ENCODE measurements at regions not wholly inside any gene's neighbourhood (a gene's known extent, or its start where the extent isn't known, plus 50 kb on each side); places are given as distances from the start of the nearest gene placed in this dataset.

- Histone ChIP-seq H3K4me2 (ENCODE audit: low read length) (no peak overlapping the region), H3K9me2 (ENCODE audit: insufficient read depth, low read length) (no peaks in the 10 kb centered on the region), H3K36me3 (ENCODE audit: insufficient read depth, low read length) (no peaks in the 10 kb centered on the region), H2AFZ (ENCODE audit: low read depth, low read length) (no peak overlapping the region), H3K9me3 (ENCODE audit: low read length) (no peaks in the 10 kb centered on the region), H4K20me1 (ENCODE audit: insufficient read depth) (no peaks in the 10 kb centered on the region), H3F3A (ENCODE audit: insufficient read depth, low read length, poor library complexity, severe bottlenecking) (no peaks in the 10 kb centered on the region), H3K4me3 (ENCODE audit: low read length) (no peak overlapping the region), H3K9ac (ENCODE audit: low read length) (no peak overlapping the region), H3K27ac (ENCODE audit: low read length) (no peak overlapping the region), H3K27me3 (ENCODE audit: insufficient read depth, low read depth, low read length) (no peaks in the 10 kb centered on the region), H3K79me2 (replicated peaks; ENCODE audit: insufficient read depth, low read length) (no peaks in the 10 kb centered on the region)
- TF ChIP-seq MXI1 (conservative IDR thresholded peaks at IDR 0.05; ENCODE audit: poor library complexity, severe bottlenecking) = no peak
- TF ChIP-seq CTCF (IDR thresholded peaks at IDR 0.05; ENCODE audit: poor library complexity, severe bottlenecking) = no peak
- TF ChIP-seq SMC3 (conservative IDR thresholded peaks at IDR 0.05; ENCODE audit: poor library complexity) = no peak
- no peak for TF ChIP-seq POLR2AphosphoS5 (IDR thresholded peaks at IDR 0.05)
- no peak for TF ChIP-seq TAF1 (IDR thresholded peaks at IDR 0.05; ENCODE audit: low read depth)
- TF ChIP-seq EZH2 (IDR thresholded peaks at IDR 0.05; ENCODE audit: borderline replicate concordance, insufficient read depth, low read length, poor library complexity, severe bottlenecking) = no peak
- TF ChIP-seq RAD21 (conservative IDR thresholded peaks at IDR 0.05) = no peak
- TF ChIP-seq REST (IDR thresholded peaks at IDR 0.05; ENCODE audit: borderline replicate concordance) = no peak
- no peak for TF ChIP-seq EP300 (conservative IDR thresholded peaks at IDR 0.05; ENCODE audit: poor library complexity, severe bottlenecking)
Observed at GRCh38 chr3:166111562-166111961, 274.3 kb upstream of the BCHE start.

- TF ChIP-seq RAD21 (conservative IDR thresholded peaks at IDR 0.05) = no peak
- TF ChIP-seq TAF1 (IDR thresholded peaks at IDR 0.05; ENCODE audit: low read depth) = no peak
- no peak for TF ChIP-seq EZH2 (IDR thresholded peaks at IDR 0.05; ENCODE audit: borderline replicate concordance, insufficient read depth, low read length, poor library complexity, severe bottlenecking)
- no peak for TF ChIP-seq EP300 (conservative IDR thresholded peaks at IDR 0.05; ENCODE audit: poor library complexity, severe bottlenecking)
- no peak for TF ChIP-seq SMC3 (conservative IDR thresholded peaks at IDR 0.05; ENCODE audit: poor library complexity)
- TF ChIP-seq REST (IDR thresholded peaks at IDR 0.05; ENCODE audit: borderline replicate concordance) = no peak
- TF ChIP-seq POLR2AphosphoS5 (IDR thresholded peaks at IDR 0.05) = no peak
- no peak for TF ChIP-seq CTCF (IDR thresholded peaks at IDR 0.05; ENCODE audit: poor library complexity, severe bottlenecking)
- no peak for TF ChIP-seq MXI1 (conservative IDR thresholded peaks at IDR 0.05; ENCODE audit: poor library complexity, severe bottlenecking)
- Histone ChIP-seq H3F3A (ENCODE audit: insufficient read depth, low read length, poor library complexity, severe bottlenecking) (no peaks in the 10 kb centered on the region), H3K9ac (ENCODE audit: low read length) (no peak overlapping the region), H3K4me3 (ENCODE audit: low read length) (no peak overlapping the region), H3K27me3 (ENCODE audit: insufficient read depth, low read depth, low read length) (no peaks in the 10 kb centered on the region), H3K36me3 (ENCODE audit: insufficient read depth, low read length) (no peaks in the 10 kb centered on the region), H3K4me2 (ENCODE audit: low read length) (no peak overlapping the region), H4K20me1 (ENCODE audit: insufficient read depth) (no peaks in the 10 kb centered on the region), H3K9me3 (ENCODE audit: low read length) (no peaks in the 10 kb centered on the region), H2AFZ (ENCODE audit: low read depth, low read length) (no peak overlapping the region), H3K27ac (ENCODE audit: low read length) (no peak overlapping the region), H3K79me2 (replicated peaks; ENCODE audit: insufficient read depth, low read length) (no peaks in the 10 kb centered on the region), H3K9me2 (ENCODE audit: insufficient read depth, low read length) (no peaks in the 10 kb centered on the region)
Observed at GRCh38 chr3:166110102-166110501, 272.9 kb upstream of the BCHE start.

Measured in neural cell (in vitro differentiated cells).